Osteoblast (primary cell): ENCODE measurements at regions not wholly inside any gene's neighbourhood (a gene's known extent, or its start where the extent isn't known, plus 50 kb on each side); places are given as distances from the start of the nearest gene placed in this dataset.

ENCODE experiments used
- DNase-seq: peaks from one replicate; pipeline ENCODE4 v3.0.0; 2011; ENCODE audit warnings: low spot score, mixed read lengths; ENCODE audit not compliant: insufficient read length; ENCODE audit errors: missing footprints
- H2AFZ ChIP-seq: 2 replicates; pipeline ENCODE4 v1.6.0; 2011; ENCODE audit warnings: mild to moderate bottlenecking, low read length
- H3K27ac ChIP-seq: 2 replicates; pipeline ENCODE4 v1.5.1; 2011; ENCODE audit warnings: mild to moderate bottlenecking, low read depth, low read length, moderate library complexity
- H3K27me3 ChIP-seq: 2 replicates; pipeline ENCODE4 v1.6.0; 2012; ENCODE audit warnings: mild to moderate bottlenecking, control low read depth, inconsistent platforms, low read length, moderate library complexity; ENCODE audit not compliant: insufficient read depth
- H3K36me3 ChIP-seq: 2 replicates; pipeline ENCODE4 v1.5.1; 2011; ENCODE audit warnings: mild to moderate bottlenecking, low read length, control low read depth, moderate library complexity; ENCODE audit not compliant: insufficient read depth
- H3K4me1 ChIP-seq: 2 replicates; pipeline ENCODE4 v1.5.1; 2011; ENCODE audit warnings: mild to moderate bottlenecking, low read length, control low read depth, moderate library complexity; ENCODE audit not compliant: insufficient read depth
- H3K4me2 ChIP-seq: 2 replicates; pipeline ENCODE4 v1.6.0; 2011; ENCODE audit warnings: mild to moderate bottlenecking, low read length; ENCODE audit not compliant: insufficient read depth
- H3K4me3 ChIP-seq: fragments of 200-600 bp; sonication (generic); 3 replicates; pipeline ENCODE4 v1.5.1; 2012; ENCODE audit warnings: mild to moderate bottlenecking, low read length, inconsistent platforms; ENCODE audit not compliant: insufficient read depth
- H3K79me2 ChIP-seq: 2 replicates; pipeline ENCODE4 v1.6.0; 2012; ENCODE audit warnings: mild to moderate bottlenecking, low read length, control low read depth, inconsistent platforms; ENCODE audit not compliant: insufficient read depth
- H3K9me3 ChIP-seq: 2 replicates; pipeline ENCODE4 v1.5.1; 2011; ENCODE audit warnings: low read depth, low read length, control low read depth
- H4K20me1 ChIP-seq: 2 replicates; pipeline ENCODE4 v1.6.0; 2012; ENCODE audit warnings: mild to moderate bottlenecking, low read length, control low read depth; ENCODE audit not compliant: insufficient read depth
- CTCF ChIP-seq: IDR thresholded peaks from 2 replicates; pipeline ENCODE4 v1.5.1; 2011; ENCODE audit warnings: mild to moderate bottlenecking, low read depth, low read length, moderate library complexity; ENCODE audit errors: extremely low read depth

DNA sequence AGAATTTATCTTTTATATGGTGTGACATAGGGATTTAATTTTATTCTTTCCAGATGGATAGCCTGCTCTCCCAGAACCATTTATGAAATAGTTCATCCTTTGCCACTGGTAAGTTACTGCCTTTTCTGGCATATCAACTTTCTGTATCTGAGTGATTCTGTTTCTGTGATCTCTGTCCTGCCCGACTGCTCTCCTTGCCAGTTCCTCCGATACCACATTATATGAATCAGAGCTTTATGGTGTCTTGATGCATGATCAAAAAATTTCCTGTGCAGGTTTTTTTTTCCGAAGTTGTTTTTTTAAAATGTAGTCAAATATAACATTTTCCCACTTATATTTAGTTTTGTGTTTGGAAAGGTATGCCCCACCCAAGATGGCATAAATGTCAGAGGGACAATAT lies 242.5 kb downstream of the CYP26B1 start:
- no peak overlapping the region for H3K4me3 ChIP-seq
- peaks cover 17% of the 10 kb centered on the region for H3K4me1 ChIP-seq
- peaks cover under 1% of the 10 kb centered on the region for H3K9me3 ChIP-seq
- H3K4me2 ChIP-seq, result peak overlapping the region; percentile 30
- DNase-seq, result peak; percentile 51
- H3K36me3 ChIP-seq, result no peaks in the 10 kb centered on the region
- no peak overlapping the region for H2AFZ ChIP-seq
- H3K27me3 ChIP-seq, result no peaks in the 10 kb centered on the region
- peak overlapping the region; percentile 27 for H3K27ac ChIP-seq
- TF ChIP-seq CTCF, result no peak
- H3K79me2 ChIP-seq, result no peaks in the 10 kb centered on the region
- no peaks in the 10 kb centered on the region for H4K20me1 ChIP-seq

DNA sequence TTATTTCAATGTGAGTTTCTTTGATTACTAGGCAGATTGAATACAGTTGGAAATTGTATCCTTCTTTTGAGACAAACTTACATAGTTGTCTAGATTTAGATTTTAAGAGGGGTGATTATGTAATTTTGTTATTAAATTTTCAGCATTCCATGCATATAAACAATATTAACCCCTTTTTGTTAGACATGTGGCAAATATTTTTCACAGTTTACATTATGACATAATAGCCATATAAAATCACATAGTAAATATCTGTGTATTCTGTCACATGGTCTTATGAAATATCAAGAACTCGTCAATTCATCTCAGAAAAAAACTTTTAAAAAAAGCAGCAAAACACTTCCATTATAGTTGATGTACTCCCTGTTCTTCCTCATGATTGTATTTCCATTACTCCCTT lies 243.8 kb downstream of the CYP26B1 start:
- H3K27me3 ChIP-seq, result no peaks in the 10 kb centered on the region
- no peak overlapping the region for H3K4me2 ChIP-seq
- peaks cover 17% of the 10 kb centered on the region for H3K4me1 ChIP-seq
- no peak overlapping the region for H3K27ac ChIP-seq
- H3K36me3 ChIP-seq, result no peaks in the 10 kb centered on the region
- no peaks in the 10 kb centered on the region for H3K9me3 ChIP-seq
- H2AFZ ChIP-seq, result no peak overlapping the region
- H3K79me2 ChIP-seq, result no peaks in the 10 kb centered on the region
- no peak for TF ChIP-seq CTCF
- no peaks in the 10 kb centered on the region for H4K20me1 ChIP-seq
- DNase-seq, result peak; percentile 66
- no peak overlapping the region for H3K4me3 ChIP-seq

DNA sequence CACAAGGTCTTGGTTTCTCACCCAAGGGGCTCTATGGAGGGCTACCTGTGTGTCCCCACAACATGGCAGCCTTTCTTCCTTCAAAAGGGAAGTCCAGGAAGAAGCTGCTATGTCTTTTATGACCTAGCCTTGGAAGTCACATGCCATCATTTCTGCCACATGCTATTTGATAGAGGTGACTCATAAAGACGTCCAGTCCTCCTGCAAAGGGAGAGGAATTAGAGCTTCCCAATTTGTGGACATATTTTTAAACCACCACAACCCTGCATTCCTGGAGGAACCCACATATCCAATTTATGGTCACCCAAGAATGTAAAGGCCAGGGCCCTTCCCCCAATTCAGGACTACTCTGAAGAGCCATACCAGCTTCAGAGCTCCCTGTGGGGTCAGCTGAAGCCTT lies 246.2 kb downstream of the CYP26B1 start:
- peaks cover 13% of the 10 kb centered on the region for H3K4me1 ChIP-seq
- no peaks in the 10 kb centered on the region for H3K79me2 ChIP-seq
- H3K27me3 ChIP-seq, result no peaks in the 10 kb centered on the region
- no peak overlapping the region for H2AFZ ChIP-seq
- no peak overlapping the region for H3K4me2 ChIP-seq
- peak; percentile 81 for DNase-seq
- no peak for TF ChIP-seq CTCF
- no peaks in the 10 kb centered on the region for H4K20me1 ChIP-seq
- H3K4me3 ChIP-seq, result no peak overlapping the region
- no peaks in the 10 kb centered on the region for H3K36me3 ChIP-seq
- no peak overlapping the region for H3K27ac ChIP-seq
- no peaks in the 10 kb centered on the region for H3K9me3 ChIP-seq

- H3K4me3 ChIP-seq, result no peak overlapping the region
- H3K9me3 ChIP-seq, result no peaks in the 10 kb centered on the region
- H3K4me2 ChIP-seq, result no peak overlapping the region
- no peak overlapping the region for H3K27ac ChIP-seq
- no peaks in the 10 kb centered on the region for H3K79me2 ChIP-seq
- DNase-seq, result no peak
- no peak overlapping the region for H2AFZ ChIP-seq
- no peaks in the 10 kb centered on the region for H3K27me3 ChIP-seq
- H3K4me1 ChIP-seq, result no peaks in the 10 kb centered on the region
- H4K20me1 ChIP-seq, result no peaks in the 10 kb centered on the region
- TF ChIP-seq CTCF, result no peak
- H3K36me3 ChIP-seq, result no peaks in the 10 kb centered on the region
Observed at GRCh38 chr2:71898851-71899681, 248.6 kb downstream of the CYP26B1 start.
